ENCODE measurements at regions not wholly inside any gene's neighbourhood (a gene's known extent, or its start where the extent isn't known, plus 50 kb on each side); places are given as distances from the start of the nearest gene placed in this dataset.

DNA sequence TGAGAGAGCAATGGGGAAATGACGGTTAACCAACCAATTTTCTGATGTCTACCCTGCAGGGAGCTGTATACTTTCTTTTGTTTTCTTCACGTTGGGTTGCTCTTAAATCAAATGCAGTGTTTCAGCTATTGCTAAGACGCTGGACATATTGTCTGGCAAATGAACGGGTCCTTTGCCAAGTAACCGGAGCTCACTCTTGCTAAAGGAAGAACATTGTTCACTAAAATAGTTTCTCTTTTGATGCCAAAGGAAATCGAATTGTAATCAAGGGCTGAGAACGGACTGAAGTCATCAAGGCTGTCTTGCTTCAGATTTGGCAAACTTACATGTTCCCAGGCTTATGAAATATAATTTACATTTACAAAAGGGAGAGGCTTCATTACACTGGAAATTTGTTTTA lies 142.3 kb upstream of the ARGLU1 start:
- 76% methylated on average over 7 of the region's 7 CpGs for WGBS (ENCODE audit: low lambda C conversion rate, missing lambda C conversion rate)

DNA sequence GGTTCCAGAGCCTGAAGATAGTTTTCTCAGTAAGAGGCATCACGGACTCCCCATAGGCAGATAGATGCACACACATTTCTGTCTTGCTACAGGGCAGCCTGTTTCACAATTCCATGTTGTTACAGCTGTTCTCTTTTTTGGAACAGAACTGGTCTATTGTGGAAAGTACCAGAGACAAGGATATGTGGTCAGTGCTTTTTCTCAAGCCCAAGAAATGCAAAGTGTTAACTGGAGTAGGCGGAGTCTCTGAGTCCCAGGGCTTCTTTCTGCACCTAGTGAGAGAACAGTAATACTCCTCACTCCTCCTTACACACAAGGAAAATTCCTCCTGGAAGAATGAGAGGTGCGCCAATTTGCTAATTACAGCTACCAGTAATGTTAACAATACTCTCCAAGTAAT lies 141.6 kb upstream of the ARGLU1 start:
- Histone ChIP-seq H3K36me3 (replicated peaks; ENCODE audit: insufficient read depth, low read depth) (no peaks in the 10 kb centered on the region), H2AFZ (no peak overlapping the region), H3K27me3 (no peaks in the 10 kb centered on the region), H3K4me2 (no peak overlapping the region), H3K4me1 (ENCODE audit: insufficient read depth) (no peaks in the 10 kb centered on the region), H3K9me3 (ENCODE audit: low read depth) (no peaks in the 10 kb centered on the region), H3K4me3 (no peak overlapping the region), H4K20me1 (ENCODE audit: insufficient read depth, poor library complexity, severe bottlenecking) (no peaks in the 10 kb centered on the region), H3K79me2 (no peaks in the 10 kb centered on the region), H3K27ac (no peak overlapping the region), H3K9me2 (replicated peaks; ENCODE audit: insufficient read depth) (no peaks in the 10 kb centered on the region)
- DNase-seq (ENCODE audit: low spot score), result no peak
- 92% methylated on average over 3 of the region's 3 CpGs for WGBS (ENCODE audit: low lambda C conversion rate, missing lambda C conversion rate)
- TF ChIP-seq EZH2 (IDR thresholded peaks at IDR 0.05; ENCODE audit: borderline replicate concordance) (no peak), EZH2phosphoT487 (IDR thresholded peaks at IDR 0.05; ENCODE audit: low read depth, severe bottlenecking, unreplicated experiment) (no peak)
- TF ChIP-seq, protein P1, sequence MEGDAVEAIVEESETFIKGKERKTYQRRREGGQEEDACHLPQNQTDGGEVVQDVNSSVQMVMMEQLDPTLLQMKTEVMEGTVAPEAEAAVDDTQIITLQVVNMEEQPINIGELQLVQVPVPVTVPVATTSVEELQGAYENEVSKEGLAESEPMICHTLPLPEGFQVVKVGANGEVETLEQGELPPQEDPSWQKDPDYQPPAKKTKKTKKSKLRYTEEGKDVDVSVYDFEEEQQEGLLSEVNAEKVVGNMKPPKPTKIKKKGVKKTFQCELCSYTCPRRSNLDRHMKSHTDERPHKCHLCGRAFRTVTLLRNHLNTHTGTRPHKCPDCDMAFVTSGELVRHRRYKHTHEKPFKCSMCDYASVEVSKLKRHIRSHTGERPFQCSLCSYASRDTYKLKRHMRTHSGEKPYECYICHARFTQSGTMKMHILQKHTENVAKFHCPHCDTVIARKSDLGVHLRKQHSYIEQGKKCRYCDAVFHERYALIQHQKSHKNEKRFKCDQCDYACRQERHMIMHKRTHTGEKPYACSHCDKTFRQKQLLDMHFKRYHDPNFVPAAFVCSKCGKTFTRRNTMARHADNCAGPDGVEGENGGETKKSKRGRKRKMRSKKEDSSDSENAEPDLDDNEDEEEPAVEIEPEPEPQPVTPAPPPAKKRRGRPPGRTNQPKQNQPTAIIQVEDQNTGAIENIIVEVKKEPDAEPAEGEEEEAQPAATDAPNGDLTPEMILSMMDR (IDR thresholded peaks at IDR 0.05; ENCODE audit: poor library complexity), result no peak

More for the DNA sequence above, 142.3 kb upstream of the ARGLU1 start:
- no peaks in the 10 kb centered on the region for H3K27me3 ChIP-seq
- TF ChIP-seq EZH2phosphoT487 (IDR thresholded peaks at IDR 0.05; ENCODE audit: low read depth, severe bottlenecking, unreplicated experiment), result no peak
- no peak for TF ChIP-seq EZH2 (IDR thresholded peaks at IDR 0.05; ENCODE audit: borderline replicate concordance)
- TF ChIP-seq, protein P1 (IDR thresholded peaks at IDR 0.05; ENCODE audit: poor library complexity), result no peak
- no peak overlapping the region for H3K4me2 ChIP-seq
- H4K20me1 ChIP-seq (ENCODE audit: insufficient read depth, poor library complexity, severe bottlenecking), result no peaks in the 10 kb centered on the region
- DNase-seq (ENCODE audit: low spot score), result no peak
- no peaks in the 10 kb centered on the region for H3K36me3 ChIP-seq (replicated peaks; ENCODE audit: insufficient read depth, low read depth)
- H3K4me1 ChIP-seq (ENCODE audit: insufficient read depth), result no peaks in the 10 kb centered on the region
- H2AFZ ChIP-seq, result no peak overlapping the region
- no peak overlapping the region for H3K4me3 ChIP-seq
- H3K79me2 ChIP-seq, result no peaks in the 10 kb centered on the region
- no peaks in the 10 kb centered on the region for H3K9me3 ChIP-seq (ENCODE audit: low read depth)
- no peak overlapping the region for H3K27ac ChIP-seq
- no peaks in the 10 kb centered on the region for H3K9me2 ChIP-seq (replicated peaks; ENCODE audit: insufficient read depth)

DNA sequence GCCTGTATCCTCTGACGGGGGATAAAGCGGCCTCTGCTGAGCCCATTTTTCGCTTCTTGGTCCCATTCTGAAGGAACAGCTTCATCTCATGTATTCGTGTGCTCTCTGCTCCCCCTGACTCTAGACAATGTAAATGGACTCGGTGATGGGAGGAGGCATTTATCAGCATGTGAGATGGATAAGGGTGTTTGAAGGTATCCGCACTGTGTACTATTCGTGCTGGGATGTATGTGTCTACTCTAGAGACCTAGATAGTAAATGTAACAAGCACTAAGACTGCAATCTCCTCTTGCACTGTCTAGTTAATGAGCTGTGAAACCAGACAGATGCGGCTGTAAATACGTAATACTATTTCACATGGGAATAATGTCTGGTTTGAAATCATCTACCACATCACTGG lies 134.6 kb upstream of the ARGLU1 start:
- 72% methylated on average over 9 of the region's 9 CpGs for WGBS (ENCODE audit: low lambda C conversion rate, missing lambda C conversion rate)
- no peak overlapping the region for H3K27ac ChIP-seq

More for the DNA sequence above, 134.6 kb upstream of the ARGLU1 start:
- Histone ChIP-seq H3K27me3 (no peaks in the 10 kb centered on the region), H3K9me2 (replicated peaks; ENCODE audit: insufficient read depth) (no peaks in the 10 kb centered on the region), H2AFZ (no peak overlapping the region), H3K36me3 (replicated peaks; ENCODE audit: insufficient read depth, low read depth) (no peaks in the 10 kb centered on the region), H3K9me3 (ENCODE audit: low read depth) (no peaks in the 10 kb centered on the region), H3K79me2 (no peaks in the 10 kb centered on the region), H3K4me1 (ENCODE audit: insufficient read depth) (no peaks in the 10 kb centered on the region), H3K4me2 (no peak overlapping the region), H3K4me3 (no peak overlapping the region), H4K20me1 (ENCODE audit: insufficient read depth, poor library complexity, severe bottlenecking) (no peaks in the 10 kb centered on the region)
- TF ChIP-seq EZH2 (IDR thresholded peaks at IDR 0.05; ENCODE audit: borderline replicate concordance) (no peak), EZH2phosphoT487 (IDR thresholded peaks at IDR 0.05; ENCODE audit: low read depth, severe bottlenecking, unreplicated experiment) (no peak)
- TF ChIP-seq, protein P1 (IDR thresholded peaks at IDR 0.05; ENCODE audit: poor library complexity), result no peak
- DNase-seq (ENCODE audit: low spot score), result no peak

All from hepatocyte (in vitro differentiated cells).